ENCODE measurements at regions not wholly inside any gene's neighbourhood (a gene's known extent, or its start where the extent isn't known, plus 50 kb on each side); places are given as distances from the start of the nearest gene placed in this dataset.

DNA sequence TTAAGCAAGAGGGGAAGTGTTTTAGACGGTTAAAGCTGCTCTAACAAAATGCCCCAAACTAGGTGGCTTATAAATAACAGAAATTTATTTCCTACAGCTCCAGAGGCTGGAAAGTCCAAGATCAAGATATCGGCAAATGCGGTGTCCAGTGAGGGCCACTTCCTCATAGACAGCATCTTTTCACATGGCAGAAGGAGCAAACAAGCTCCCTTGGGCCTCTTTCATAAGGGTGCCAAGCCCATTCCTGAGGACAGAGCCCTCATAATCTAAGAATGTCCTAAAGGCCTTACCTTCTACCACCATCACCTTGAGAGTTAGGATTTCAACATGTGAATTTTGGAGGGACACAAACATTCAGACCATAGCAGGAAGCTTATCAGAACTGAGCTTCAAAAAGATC lies 57.3 kb upstream of the PPP1CB start:
- no peak for DNase-seq

DNA sequence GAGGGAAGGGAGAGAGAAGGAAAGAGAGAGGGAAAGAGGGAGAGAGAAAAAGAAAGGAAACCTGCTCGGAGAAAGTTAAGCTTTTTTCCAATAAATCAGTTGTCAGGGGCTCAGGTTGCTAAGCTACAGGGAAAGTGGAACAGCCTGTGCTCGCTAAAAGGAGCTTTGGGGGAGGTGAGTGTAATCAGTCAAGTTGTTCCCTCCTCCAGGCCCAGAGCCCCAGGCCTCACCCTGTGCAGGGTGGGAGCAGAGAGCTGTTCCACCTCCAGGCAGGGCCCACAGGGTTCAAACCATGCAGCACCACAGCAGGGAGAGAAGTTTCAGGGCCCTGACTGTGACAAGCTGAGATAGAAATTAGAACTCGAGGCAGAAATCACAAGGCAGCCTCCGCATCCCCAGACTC lies 56.4 kb upstream of the PPP1CB start:
- no peak for DNase-seq

DNA sequence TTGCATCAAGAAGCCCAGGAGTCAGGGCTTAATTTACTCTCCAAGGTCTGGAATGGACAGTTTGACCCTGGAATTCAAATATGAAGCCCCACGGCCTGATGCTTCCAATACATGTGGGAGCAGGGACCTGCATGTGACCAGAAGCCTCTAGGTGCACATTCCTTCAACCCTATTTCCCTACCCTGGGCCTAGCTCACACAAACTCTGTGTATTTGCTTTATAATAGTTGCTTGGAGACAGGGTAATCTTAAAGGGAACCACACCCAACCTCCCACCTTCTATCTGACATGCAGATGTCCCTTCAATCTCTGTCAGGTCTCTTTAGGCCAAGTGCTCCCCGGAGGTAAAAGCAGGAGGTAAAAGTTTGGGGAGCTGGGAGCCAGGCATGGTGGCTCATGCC lies 55.4 kb upstream of the PPP1CB start:
- no peak for DNase-seq

DNA sequence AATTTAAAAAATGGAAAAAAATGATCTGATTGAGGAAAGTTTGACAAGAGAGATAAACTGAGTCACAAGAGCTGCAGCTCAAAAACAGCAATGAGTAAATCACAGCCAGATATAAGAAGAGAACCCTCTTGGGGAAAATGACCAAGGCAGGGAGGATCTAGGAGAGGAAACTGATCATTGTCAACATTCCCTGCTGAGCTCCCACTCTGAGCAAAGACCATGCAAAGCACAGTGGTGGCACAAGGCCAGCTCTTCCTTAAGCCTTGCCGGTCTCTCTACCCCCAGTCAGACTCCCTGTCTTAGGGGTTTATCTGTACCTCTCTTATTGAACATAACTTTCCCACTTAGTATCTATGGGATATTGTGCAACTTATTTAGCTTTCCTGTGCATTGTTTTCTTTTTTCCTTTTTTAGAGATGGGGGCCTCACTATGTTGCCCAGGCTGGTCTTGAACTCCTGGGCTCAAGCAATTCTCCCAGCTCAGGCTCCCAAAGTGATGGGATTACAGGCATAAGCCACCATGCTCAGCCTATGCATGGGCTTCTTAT lies 54.0 kb upstream of the PPP1CB start:
- peak; percentile 14 for DNase-seq

DNA sequence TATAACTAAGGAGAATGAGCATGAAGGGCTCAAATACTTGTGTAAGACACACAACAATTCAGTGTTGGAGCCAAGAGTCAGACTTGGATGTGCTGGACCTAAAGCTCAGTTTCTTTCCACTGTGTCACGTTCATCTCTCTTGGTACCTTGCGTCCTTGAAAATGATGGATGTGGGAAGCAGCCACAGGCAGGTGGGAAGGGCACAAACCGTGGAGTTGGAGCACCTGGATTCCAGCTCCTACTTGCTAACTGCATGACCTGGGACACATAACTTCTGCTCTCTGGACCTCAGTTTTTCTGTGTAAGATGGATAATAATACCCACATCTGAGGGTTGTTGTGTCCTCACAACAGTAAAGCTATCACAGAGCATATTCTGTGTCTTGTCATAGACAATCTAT lies 53.1 kb upstream of the PPP1CB start:
- DNase-seq, result no peak
